Activated gamma-delta T cell treated with anti-CD3 and anti-CD28 coated beads, Interleukin-2, amount 50 U/mL, for 16 hours (primary cell): ENCODE measurements at regions not wholly inside any gene's neighbourhood (a gene's known extent, or its start where the extent isn't known, plus 50 kb on each side); places are given as distances from the start of the nearest gene placed in this dataset.

Experiments
- DNase-seq: peaks from one replicate; pipeline ENCODE4 v3.0.0-alpha.2; 2020; ENCODE audit warnings: low read depth

- DNase-seq, result no peak
Observed at GRCh38 chr19:30699871-30700280, 327.7 kb downstream of the ZNF536 start.

DNA sequence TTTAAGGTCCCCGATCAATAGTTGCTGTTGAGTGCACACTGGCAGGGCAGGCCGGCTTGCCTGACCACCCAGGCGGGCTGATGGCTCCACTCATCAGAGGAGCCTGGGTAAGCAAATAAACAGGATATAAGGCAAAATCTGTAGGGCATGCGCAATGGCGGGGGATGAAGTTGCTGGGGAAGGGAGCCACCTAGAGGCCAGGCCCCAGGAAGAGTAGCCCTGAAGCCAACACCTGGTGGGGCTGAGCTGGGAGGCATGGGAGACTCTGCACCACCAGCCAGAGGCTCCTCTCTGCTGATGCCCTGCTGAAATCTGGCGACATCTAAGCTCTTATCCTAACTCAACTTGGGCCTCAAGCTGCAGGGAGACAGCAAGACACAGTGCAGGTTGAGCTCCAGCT is 324.3 kb downstream of the ZNF536 start:
- no peak for DNase-seq

DNA sequence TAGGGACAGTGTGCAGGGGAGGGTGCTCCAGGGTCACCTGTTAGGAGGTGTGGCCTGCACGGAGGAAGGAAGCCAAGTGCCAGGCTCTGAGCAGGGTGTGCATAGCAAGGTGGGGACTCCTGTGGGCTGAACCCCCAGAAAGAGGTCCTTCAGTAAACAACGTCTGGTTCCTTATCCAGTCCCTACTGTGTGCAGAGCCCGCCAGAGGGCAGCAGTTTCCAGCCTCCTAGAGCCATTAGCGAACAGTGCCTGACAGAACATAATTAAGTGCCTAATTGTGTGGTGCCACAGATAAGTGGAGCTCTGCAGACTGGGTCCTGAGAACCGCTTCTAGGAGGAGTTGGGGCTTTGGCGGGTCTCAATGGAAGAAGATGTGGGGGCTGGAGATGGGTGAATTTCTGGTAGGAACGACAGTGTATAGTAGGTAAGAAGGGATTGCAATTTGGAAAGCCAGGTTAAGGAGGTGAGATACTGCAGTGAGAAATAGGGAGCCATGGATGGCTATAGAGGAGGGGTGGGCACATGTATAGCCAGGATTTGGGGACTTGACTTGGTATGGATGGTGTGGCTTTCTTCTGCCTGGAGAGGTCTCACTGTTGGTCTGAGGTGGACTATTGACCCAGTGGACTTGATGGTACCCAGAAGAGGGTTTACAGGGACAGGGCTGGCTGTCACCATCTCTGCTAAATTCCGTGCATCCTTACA is 323.1 kb downstream of the ZNF536 start:
- no peak for DNase-seq

- DNase-seq, result no peak
Observed at GRCh38 chr19:30694156-30694755, 322.1 kb downstream of the ZNF536 start.

GRCh38 chr19:30692879-30693503 is 320.8 kb downstream of the ZNF536 start:
- no peak for DNase-seq

DNA sequence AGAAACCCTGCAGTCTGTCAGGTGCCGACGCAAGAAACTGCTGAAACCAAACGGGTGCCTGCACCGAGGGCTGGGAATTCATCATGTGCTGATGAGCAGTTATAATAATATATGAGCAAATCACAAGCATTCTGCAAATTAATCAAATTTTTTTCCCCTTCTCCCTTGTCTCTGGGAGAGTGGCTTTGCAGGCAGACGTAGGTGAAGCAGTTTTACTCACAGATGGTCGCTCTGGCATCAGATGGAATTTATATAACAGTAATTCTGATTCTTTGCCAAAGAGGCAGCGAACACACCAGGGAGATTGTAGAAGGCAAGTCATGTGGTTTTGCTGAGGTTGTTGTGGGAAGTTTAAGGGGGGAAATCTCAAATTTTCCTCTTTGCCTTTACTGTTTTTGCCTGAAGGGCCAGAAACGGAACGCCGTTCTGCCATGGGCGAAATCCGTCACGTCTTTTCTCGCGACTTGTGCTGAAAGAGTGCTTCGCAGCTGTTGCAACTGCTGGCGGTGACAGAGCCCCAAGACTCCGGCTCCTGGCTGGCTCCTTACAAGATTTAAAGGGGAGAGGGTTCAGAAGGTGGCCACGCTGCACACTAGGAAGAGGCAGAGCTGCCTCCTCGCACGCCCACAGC is 320.1 kb downstream of the ZNF536 start:
- no peak for DNase-seq

GRCh38 chr19:30691819-30692166 is 319.6 kb downstream of the ZNF536 start:
- no peak for DNase-seq

DNA sequence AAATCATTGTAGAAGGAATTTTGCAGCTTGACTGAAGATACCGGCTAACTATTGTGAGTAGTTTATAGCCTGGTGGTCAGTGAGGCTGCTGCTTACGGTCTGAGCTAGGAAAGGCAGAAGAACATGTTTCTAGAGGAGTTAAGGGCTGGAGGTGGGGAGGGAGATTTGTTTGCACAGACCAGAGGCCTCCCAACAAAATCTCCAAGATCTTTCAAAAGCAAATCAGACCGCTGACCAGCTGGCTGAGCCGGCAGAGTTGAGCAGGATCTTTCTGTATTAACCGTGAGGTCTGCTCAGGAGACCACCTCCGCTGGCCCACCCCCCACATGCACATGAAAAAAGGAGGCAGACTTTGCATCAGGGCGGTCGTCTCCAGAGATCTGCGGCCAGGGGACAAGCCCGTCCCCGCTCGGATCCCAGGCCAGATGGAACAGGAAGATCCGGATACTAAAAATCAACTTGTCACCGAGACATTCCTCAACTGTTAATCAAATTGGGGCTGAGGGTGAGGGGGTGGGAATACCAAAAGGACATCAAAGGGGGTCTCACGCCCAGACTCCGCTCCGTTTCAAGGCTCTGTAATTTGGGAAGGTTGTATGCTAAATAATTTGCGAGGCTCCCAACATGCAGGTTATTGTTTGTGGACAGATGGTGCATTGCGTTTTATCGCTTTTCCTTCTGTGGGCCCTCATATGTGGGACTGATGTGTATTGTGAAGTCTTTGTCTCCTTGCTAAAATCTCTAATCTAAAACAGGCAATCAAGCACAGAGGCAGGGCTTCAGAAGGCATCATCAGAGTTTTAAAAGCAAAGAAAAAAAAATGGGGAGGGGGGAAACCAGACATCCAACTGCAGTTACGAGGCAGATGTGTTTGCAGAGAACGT is 319.0 kb downstream of the ZNF536 start:
- no peak for DNase-seq

GRCh38 chr19:30690525-30690924 is 318.3 kb downstream of the ZNF536 start:
- no peak for DNase-seq

GRCh38 chr19:30689474-30689873 is 317.3 kb downstream of the ZNF536 start:
- no peak for DNase-seq

GRCh38 chr19:30688696-30689095 is 316.5 kb downstream of the ZNF536 start:
- no peak for DNase-seq

- no peak for DNase-seq
Observed at GRCh38 chr19:30686826-30687566, 314.8 kb downstream of the ZNF536 start.

GRCh38 chr19:30686176-30686820 is 314.1 kb downstream of the ZNF536 start:
- no peak for DNase-seq

DNA sequence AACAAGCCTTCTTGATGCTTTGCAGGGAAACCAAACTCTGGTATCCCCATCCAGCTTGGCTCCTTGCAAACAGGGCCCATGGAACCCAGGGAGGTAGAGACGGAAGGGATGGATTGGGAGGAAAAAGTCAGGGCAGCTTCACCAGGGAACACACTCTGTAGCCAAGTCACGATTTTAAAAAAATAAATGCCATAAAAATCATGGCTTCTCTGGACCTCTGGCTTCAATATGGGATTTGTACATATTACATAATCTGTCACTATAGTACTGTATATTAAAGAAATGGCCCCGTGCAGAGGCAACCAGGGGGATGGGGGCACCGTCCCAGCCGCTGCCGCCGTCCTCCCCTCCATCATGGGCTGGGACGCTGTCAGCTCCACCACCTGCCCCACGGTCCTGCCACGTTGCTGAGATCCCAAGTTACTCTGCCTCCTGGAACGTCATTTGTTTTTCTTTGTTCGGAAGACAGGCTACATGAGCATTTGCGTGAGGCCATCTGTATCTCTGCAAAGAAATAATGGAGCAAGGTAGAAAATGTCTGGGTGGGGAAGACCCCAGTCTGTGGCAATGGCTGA is 313.3 kb downstream of the ZNF536 start:
- DNase-seq, result no peak

GRCh38 chr19:30684613-30685012 is 312.4 kb downstream of the ZNF536 start:
- DNase-seq, result no peak

DNA sequence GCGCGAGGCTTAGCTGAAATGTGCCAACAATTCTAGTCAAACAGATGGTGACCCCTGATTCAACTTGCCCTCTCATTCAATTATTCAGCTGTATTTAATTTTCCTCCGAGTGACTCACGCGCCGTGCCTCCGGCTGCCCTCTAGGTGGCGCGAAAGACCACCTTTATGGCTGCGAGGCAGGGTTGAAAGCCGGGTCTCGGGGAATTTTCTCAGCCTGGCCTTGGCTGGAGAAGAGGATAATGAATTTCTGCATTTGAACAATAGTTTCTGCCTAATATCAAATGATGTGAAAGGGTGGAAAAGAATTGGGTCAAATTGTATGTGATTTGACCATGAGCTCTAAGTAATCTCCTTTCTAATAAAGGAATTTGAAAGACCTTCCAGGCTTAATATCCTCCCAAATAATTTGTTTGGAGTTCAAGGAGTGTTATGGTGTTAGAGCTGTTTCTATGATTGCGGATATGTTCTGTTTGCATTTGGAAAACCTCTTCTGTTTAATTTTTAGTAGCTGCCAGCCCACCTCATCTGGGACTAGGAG is 310.9 kb downstream of the ZNF536 start:
- peak; percentile 16 for DNase-seq

DNA sequence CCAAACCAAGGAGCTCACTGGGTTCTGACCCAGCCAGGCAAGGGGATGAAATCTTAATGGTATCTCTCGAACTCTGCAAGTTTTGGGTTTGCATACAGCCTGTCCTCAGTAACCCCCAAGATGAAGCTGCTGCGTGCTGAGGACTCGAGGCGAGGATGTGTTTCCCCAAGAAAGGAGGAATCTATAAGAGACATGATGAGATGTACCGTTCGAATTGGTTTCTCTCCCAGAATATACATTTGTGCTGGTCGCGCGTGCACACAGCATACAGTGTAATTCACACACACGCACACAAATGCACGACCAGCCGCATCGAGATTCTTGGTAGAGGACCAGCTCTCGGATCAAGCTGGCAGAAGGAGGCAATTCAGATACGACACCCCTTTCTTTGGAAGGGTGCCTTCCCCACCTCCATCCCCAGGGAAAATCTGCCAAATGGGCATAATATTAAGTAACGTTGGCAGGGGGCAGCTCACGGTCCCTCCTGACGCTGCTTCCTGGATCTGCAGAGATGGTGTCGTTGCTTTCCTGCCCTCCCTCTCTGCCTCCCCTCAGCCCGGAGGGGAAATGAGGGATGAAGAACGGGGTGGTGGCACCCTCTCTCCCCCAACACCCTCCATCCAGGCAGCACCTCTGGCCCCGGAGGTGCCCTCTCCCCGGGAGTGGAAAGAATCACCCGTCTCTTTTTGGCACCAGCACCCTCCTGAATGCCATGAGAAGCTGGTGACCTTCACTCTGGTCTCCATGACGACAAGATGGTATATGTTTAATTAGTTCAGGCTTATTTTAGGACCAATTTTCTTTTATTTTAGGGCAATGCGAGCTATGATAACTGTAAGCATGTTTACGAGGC is 310.2 kb downstream of the ZNF536 start:
- DNase-seq, result no peak

DNA sequence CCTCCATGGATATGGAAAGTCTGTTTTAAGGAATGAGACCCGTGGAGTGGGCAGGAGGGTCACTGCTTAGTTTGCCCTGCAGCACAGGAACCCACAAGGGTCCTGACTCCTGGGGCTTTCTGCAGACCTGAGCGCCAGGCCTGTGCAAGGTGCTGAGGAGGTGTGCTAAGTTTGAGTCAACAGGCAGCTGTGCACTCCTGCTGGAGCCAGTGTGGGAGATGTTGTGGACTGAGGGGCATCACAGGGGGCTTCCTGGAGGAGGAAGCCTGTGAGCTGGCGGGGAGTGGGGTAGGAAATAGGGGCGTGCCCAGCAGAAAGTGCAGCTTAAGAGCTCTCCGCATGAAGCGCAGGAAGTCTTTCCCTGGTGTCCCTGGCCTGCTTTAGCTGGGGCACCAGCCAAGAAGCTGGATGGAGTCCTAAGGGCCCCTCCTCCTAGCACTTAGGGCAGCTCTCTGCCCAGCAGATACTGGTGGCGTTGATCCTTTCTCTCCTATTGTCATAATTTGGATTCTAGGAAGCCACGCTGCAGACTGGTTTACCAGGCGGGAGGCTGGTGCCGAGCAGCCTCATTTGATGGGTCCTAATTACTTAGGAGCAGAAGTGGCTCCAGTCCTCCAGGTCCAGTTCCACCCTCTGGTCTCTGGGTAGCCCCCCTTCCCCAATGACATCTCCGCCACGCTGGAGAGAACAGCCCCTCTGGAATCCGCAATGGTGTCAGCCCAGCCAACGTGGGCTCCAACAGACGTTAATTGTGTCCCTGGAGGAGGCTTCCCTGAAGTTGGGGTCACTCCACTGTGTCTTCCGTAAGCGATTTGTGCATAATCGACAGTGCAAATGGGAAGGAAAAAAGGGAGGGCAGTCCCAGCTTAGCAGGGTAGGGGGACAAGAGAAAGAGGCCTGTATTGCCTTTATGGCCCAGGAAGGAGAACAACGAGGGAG is 309.2 kb downstream of the ZNF536 start:
- DNase-seq, result no peak
